ENCODE measurements at regions not wholly inside any gene's neighbourhood (a gene's known extent, or its start where the extent isn't known, plus 50 kb on each side); places are given as distances from the start of the nearest gene placed in this dataset.

GRCh38 chr16:51442141-51442870, 291.2 kb upstream of the SALL1 start:
- no peak for TF ChIP-seq CTCF (IDR thresholded peaks at IDR 0.05 in 8 of 11, conservative IDR thresholded peaks at IDR 0.05 in 3 of 11)
- no peak for TF ChIP-seq POLR2AphosphoS5 (IDR thresholded peaks at IDR 0.05)
- TF ChIP-seq POLR2A (IDR thresholded peaks at IDR 0.05), result no peak
